ENCODE measurements at regions not wholly inside any gene's neighbourhood (a gene's known extent, or its start where the extent isn't known, plus 50 kb on each side); places are given as distances from the start of the nearest gene placed in this dataset.

DNA sequence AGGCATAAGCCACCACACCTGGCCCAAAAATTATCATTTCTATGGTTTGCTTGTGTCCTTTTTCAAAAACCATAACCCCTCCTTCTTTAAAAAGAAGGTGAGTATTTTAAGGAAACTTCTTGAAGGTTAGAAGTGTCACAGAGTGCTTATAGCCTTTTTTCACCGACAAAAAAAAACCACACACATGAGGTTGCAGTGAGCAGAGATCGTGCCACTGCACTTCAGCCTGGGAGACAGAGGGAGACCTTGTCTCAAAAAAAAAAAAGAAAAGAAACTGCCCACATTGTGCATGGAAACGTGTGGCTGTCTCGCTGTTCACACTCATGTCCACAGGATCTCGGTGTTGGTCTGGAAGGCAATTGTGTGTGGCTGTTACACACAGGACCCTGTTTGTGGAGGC lies 157.4 kb upstream of the PFKP start (continued):
- TF ChIP-seq EZH2 (IDR thresholded peaks at IDR 0.05; ENCODE audit: low read depth, unreplicated experiment) (no peak), ETS1 (IDR thresholded peaks at IDR 0.05) (no peak)

DNA sequence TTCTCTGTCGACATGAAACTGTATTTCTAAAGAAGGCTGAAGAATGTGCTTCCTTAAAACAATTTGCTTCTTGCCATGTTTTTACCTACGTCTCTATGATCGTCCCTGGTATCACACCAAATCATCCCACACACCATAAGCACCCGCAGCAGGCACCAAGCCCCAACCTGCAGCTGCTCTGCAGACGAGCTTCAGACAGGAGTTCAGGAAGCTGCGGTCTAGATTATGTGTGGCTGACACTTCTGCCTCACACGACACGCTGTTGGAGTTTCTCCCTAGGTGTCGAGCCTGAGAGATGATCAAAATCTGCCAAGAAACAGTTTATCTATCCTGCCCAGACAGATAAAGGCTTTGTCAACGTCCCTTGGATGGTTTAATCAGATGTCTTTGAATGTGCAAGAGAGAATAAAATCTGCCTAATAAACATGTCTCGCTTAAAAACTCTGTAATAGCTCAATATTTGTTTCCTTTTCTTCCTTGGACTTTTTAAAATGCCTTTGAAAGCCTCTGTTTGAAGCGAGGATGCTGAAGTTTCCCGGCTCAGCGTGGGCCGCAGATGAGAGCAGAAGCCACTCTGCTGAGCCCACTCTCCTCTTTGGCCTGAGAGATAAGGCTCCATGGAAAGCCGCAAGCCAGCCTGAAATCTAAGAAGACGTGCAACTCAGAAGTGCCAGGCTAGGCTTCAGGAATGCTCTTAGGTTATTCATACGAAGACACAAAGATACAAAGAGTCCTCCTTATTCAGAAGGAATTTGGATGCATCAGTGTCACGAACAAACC lies 158.3 kb upstream of the PFKP start:
- H3K36me3 Mint-ChIP-seq (ENCODE audit: low read depth): no peaks in the 10 kb centered on the region
- H3K9me3 Mint-ChIP-seq: no peaks in the 10 kb centered on the region
- H3K4me1 ChIP-seq (ENCODE audit: insufficient read depth): no peaks in the 10 kb centered on the region
- H3K27me3 ChIP-seq (ENCODE audit: insufficient read depth): no peaks in the 10 kb centered on the region
- H3K9me2 ChIP-seq (ENCODE audit: insufficient read depth): 0 out of 2 replicates have a peak, but pooled peaks cover 7% of the 10 kb centered on the region
- no peak for ATAC-seq
- DNase-seq (ENCODE audit: low spot score): no peak
- H3K36me3 ChIP-seq (ENCODE audit: insufficient read depth): no peaks in the 10 kb centered on the region
- H4K20me1 ChIP-seq (replicated peaks; ENCODE audit: insufficient read depth): no peaks in the 10 kb centered on the region
- H3K27ac Mint-ChIP-seq: no peak overlapping the region
- no peak overlapping the region for H2AFZ ChIP-seq
- peaks cover 2% of the 10 kb centered on the region for H3K27me3 Mint-ChIP-seq (ENCODE audit: insufficient read depth, low read depth, poor library complexity)
- no peak overlapping the region for H3K4me2 ChIP-seq
- no peak overlapping the region for H3K4me3 ChIP-seq
- no peaks in the 10 kb centered on the region for H3F3A ChIP-seq (replicated peaks; ENCODE audit: low read depth)
- no peak overlapping the region for H3K27ac ChIP-seq (ENCODE audit: low read depth)
- H3K79me2 ChIP-seq (replicated peaks; ENCODE audit: insufficient read depth): no peaks in the 10 kb centered on the region
- H3K4me1 Mint-ChIP-seq: no peaks in the 10 kb centered on the region
- H3K4me3 Mint-ChIP-seq: no peak overlapping the region
- TF ChIP-seq NANOG (IDR thresholded peaks at IDR 0.05; ENCODE audit: borderline replicate concordance) (no peak), POLR2AphosphoS5 (IDR thresholded peaks at IDR 0.05; ENCODE audit: low read depth) (no peak), EZH2phosphoT487 (IDR thresholded peaks at IDR 0.05; ENCODE audit: unreplicated experiment) (no peak), ZNF462 (CRISPR knock-in tag; IDR thresholded peaks at IDR 0.05) (no peak), JUNB (IDR thresholded peaks at IDR 0.05; ENCODE audit: unreplicated experiment) (no peak), EZH2 (IDR thresholded peaks at IDR 0.05; ENCODE audit: low read depth, unreplicated experiment) (no peak), CTCF (conservative IDR thresholded peaks at IDR 0.05; ENCODE audit: low read depth in 2 of 2) (no peak), ETS1 (IDR thresholded peaks at IDR 0.05) (no peak), CREB1 (CRISPR knock-in tag; IDR thresholded peaks at IDR 0.05; ENCODE audit: low read depth) (no peak), ZNF114 (CRISPR knock-in tag; IDR thresholded peaks at IDR 0.05) (no peak)
